ENCODE measurements at regions not wholly inside any gene's neighbourhood (a gene's known extent, or its start where the extent isn't known, plus 50 kb on each side); places are given as distances from the start of the nearest gene placed in this dataset.

DNA sequence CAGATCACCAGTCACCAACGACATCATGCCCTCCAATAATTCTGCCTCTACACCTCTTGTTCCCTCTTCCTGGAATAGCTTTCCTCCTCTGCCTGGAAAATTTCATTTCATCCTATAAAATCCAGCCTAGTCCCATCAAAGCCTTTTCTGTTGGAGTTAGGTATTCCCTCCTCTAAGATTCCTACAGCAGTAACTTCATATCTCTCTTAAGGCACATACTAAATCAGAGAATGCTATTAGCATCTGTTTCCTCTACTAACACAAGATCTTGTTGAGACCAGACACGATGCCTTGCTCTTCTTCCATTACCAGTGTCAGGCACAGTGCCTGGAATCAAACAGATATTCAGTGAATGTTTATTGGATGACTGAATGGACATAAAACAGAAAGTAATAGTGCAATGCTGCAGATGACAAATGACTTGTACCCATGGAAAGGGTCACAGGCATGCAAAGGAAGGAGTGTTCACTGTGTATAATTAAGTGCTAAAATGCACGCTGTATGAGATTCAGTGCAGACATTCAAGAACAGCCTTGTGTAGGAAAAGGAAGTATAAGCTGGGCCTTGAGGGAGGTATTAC, 342.0 kb upstream of the ACVR2A start:
- DNase-seq (ENCODE audit: low spot score): no peak

DNA sequence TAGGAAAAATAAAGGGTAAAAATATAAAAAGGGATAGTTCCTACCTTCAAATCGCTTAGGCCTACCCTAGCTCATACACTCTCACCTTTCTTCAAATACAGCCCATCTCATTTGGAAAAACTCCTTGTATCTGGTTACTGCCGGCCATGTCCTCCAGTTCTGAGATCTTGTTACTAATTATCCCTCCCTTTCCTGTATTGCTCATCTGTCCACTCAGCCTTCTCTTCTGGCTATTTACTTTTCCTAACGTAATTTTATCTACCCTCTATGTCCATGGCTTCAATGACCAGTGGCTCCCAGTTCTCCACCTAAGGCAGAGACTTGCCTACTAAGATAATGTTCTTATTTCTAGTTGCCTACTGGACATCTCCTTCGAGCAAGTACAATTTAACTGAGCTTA, 342.9 kb upstream of the ACVR2A start:
- no peak for DNase-seq (ENCODE audit: low spot score)

DNA sequence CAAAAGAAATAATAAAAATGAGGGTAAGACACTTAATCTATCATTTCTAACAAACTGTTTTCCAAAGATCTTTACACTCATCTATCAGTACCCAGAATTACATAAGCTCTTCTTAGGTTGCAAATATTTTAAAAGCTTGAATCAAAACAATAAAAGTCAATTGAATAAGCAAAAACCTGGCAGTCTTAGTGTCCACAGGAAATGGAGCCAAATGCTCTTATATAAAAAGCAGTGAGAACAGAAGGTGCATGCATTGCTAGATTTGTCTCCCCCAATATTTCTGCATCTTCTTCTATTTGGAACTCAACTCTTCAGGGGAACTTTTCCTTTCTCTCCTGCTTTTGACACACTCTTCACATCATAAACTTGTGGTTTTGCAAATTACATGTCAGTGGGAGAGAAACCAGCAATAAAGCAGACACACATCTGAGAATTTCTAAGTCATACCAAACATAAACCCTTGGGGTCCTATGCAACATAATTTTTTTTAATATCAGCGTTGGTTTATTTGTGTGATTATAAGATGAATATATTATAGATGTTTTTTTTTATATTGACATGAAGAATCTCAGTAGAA, 343.9 kb upstream of the ACVR2A start:
- DNase-seq (ENCODE audit: low spot score): no peak

DNA sequence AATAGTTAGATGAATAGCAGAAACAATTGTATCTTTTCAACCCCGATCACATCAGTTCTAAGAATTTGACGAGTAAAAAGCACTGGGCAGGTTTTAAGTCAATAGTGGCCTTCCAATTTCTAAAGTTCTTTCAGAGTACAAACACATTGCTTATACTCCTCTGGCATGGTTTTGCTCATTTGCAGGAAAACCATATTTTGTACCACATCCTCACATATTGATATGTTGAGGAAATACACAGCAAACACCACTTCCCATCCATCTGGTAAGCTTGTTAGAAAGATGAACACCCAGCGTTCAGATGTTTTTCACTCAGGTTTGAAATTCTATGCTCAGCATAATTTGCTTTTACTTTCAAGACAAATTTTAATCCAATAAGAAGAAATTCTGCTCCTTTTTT, 344.6 kb upstream of the ACVR2A start:
- DNase-seq (ENCODE audit: low spot score): no peak

DNA sequence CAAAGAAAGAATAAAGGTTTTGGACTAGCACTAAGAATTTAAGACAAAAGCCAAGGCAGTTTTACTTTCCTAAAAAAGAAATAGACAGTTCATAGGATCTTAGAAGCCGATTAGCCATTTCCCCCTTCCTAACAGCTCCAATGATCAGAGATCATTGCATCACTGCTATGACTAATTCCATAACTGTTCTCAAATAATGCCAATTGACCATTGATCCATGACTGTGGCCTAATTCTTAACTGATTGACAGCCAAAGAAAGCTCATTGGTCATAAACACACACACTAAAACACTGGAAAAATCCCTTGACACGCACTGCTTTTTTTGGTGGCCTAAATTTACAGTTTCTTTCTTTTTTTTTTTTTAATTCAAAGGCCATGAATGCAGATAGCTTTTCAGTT, 345.0 kb upstream of the ACVR2A start:
- no peak for DNase-seq (ENCODE audit: low spot score)

DNA sequence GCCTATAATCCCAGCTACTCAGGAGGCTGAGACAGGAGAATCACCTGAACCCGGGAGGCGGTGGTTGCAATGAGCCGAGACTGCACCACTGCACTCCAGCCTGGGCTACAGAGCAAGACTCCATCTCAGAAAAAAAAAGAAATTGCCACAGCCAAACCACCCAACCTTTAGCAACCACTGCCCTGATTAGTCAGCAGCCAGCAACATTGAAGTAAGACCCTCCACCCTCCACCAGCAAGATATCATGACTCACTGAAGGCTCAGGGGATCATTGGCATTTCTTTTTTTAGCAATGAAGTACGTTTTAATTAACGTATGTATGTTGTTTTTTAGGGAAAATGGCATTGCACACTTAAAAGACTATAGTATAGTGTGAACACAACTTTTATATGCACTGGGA, 349.1 kb upstream of the ACVR2A start:
- DNase-seq (ENCODE audit: low spot score): no peak

DNA sequence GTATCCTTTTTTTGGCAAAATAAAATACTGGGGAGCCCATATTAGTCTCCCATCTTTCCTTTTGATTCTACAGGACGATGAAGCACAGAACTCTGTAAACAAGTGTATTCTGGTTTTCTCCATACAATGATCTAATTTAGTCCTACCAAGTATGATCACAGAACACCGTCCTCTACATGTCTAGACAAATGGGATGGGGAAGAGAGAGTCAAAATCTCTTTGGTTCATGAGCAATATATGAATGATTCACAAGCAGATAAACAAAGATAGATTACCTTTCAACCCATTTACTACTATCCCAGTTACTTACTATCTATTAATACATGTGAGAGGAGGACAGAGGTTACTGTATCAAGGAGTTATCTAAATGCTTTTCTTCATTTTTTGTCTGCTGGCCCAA, 352.4 kb upstream of the ACVR2A start:
- no peak for DNase-seq (ENCODE audit: low spot score)

DNA sequence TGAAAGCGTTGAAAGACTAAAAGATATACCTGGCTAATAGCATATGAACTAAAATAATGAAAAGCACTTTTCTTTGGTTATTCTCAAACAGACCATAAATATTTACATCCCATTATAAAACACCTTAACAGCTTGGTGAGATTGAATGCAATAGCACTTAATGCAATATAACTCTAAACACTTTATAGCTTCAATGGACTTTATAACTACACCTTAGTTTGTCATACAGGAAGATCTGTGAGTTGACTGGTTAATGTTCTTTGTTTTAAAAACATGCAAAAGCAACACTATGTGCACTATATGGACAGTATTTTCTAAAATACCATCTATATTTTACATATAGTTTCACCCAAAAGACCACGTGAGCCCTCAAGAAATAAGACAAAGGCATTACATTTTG, 353.3 kb upstream of the ACVR2A start:
- DNase-seq (ENCODE audit: low spot score): no peak

DNA sequence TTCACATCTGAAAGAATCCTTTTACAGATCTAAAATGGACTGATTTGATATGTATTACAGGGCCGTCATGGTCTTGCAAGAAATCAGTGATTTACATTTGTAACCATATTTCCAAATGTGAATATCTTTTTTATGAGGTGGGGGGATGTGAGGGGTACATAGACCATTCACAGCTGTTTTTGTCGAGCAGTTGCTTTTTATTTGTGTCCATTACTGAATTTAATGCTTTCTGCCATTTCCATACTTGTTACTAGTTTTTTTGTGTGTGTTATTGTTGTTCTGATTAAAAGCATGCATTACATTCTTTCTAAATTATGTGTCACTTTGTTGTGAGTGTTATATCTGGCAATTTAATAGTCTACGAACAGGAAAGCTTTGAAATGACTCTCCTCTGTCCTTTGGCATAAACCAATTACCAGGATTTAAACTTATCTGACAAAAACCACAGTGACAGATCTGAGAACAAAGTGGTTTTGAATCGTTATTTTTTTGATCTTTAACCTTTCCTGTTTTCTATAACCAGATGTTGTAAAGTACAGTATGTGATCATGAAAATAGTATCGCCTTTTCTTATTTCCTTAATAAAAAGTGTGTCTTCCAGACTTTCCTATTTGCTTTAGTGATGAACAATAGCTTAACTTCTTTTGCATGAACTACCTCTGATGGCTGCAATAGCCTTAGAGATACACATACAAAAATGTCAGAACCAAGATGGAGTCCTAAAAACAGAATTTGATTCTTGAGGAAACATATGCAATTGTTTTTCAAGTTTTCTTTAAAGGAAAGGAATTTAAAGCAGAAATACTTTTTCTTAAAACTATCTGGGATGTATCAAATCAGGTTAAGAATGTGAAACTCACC, 354.2 kb upstream of the ACVR2A start:
- no peak for DNase-seq (ENCODE audit: low spot score)

DNA sequence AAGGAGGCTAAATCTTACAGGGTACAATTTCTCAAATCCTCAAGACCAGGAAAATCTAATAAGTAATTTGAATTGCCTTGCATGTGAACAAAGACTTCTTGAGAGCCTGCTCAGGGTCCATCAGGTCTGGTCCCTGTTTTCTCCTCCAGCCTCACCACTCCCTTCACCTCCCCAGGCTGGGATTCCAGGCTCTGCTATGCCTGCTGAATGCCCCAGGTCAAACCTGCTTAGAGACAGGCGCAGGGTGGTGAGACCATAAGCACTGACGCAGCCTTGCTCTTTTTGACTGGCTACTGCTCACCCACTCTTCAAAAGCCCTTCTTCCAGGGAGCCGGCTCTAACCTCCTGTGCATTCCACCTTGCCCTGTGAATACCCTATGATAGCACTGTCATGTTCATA, 356.4 kb upstream of the ACVR2A start:
- no peak for DNase-seq (ENCODE audit: low spot score)

DNA sequence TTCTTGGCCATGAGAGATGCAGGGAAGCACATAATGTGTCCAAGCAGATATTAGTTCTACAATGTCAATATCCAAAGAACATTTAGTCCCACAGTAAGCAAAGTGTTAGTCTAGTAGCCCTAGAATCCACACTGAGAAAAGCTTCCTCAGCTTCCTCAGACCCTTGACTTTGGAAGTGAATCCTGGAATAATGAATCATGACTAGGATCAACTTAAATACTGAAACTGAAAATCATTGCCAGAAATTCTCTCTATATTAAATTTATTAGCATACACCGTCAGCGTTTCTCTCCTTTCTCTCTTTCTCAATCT, 356.9 kb upstream of the ACVR2A start:
- no peak for DNase-seq (ENCODE audit: low spot score)

DNA sequence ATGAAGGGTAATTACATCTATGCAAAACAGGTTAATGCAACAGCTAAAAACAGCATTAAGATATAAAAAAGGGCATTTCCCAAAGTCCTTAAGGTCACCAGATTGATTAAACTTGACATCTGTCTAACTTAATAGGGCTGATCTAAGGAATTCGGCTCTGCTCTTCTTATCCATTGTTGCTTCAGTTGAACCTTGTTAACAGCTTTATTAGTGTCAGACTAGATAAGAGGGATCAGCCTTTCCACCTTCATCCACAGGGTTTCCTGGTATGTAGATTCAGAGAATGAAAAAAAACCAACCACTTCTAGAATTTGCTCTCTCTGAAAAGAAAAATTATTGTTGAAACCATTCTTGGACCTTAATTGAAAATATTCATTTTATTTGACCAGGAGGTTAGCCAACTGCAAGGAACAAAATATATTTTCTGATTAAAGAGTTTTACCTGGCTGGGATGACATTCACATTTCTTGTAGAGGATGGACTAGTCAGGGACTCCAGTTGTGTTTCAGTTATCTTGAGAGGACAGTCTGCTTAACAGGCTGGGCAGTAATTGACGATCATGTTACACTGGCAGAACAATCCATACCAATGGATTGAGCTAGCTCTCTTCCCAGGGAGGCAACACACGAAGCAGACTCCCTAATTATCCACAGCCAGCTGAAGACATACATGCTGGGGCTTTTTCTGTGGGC, 357.4 kb upstream of the ACVR2A start:
- DNase-seq (ENCODE audit: low spot score): no peak

DNA sequence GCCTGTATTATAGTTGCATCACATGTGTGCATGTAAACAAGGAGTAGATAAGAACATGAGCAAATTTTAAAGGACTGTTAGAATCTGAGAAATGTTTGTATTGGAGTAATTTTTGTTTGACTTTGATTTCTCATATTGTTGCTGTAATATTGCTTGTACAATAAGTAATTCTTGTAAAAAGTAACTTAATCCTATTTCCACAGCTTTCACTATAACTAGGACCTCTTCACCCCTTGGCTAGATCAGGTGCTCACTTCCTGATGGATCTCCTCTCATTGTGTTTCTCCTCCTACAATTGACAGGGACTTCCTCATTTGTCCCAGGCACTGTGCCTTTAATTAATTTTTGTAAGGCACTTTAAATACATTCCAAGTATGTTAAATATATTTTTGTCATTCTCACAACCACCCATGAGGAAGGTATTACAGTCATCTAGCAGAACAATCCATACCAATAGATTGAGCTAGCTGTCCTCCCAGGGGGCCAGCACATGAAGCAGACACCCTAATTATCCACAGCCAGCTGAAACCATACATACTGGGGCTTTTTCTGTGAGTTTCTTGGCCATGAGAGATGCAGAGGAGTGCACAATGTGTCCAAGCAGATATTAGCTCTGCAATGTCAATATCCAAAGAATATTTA, 359.5 kb upstream of the ACVR2A start:
- DNase-seq (ENCODE audit: low spot score): no peak

DNA sequence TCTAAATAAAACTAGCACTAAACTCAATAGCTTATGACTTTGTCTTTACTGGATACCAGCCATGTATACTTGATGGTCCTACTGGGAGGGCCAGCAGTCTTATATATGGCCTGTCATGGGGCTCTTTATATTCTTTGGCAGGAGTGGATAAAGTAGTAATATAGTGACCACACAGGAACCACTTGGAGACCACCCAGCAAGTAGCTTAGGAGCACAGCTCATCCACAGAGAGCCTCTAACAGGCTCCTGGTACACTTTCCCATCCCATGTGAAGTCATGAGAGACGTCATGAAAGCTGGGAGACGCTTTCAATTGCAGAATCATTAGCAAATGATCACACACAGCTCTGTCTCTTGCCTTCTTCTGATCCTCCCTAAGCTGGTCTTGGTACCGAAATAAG, 360.9 kb upstream of the ACVR2A start:
- no peak for DNase-seq (ENCODE audit: low spot score)

DNA sequence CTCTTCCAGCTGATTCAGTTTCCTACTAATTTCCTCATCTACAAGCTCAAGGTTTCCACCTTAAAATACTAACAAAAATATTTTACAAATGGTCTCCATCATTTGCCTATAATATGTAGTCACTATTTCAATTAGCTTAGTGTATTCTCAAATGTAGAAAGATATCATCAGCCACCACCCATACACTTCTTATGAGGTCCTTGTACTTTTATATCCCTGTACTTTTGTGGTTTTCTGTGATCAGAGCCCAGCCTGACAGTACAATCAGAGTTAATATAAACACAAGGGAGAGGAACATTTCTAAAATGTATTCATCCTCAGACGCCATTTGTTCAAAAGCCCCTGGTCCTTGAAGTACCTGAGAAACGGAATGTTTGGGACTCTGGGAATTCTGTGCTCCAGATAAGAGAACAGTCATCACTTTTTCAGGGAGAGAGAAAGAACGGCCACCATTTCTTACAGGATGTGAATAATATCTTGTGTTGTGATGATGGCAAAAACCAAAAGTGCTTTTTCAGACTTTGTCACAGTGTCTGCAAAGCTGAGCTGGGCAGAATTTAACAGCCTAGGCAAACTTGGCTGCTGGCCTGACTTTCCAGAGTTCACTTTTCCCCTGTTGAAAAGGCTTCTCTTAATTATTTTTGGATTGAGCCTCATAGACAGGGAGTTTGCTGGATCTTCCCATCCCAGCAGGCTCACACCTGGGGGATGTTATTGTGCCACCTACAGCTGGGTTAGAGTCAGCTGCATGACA, 361.7 kb upstream of the ACVR2A start:
- DNase-seq (ENCODE audit: low spot score): no peak

DNA sequence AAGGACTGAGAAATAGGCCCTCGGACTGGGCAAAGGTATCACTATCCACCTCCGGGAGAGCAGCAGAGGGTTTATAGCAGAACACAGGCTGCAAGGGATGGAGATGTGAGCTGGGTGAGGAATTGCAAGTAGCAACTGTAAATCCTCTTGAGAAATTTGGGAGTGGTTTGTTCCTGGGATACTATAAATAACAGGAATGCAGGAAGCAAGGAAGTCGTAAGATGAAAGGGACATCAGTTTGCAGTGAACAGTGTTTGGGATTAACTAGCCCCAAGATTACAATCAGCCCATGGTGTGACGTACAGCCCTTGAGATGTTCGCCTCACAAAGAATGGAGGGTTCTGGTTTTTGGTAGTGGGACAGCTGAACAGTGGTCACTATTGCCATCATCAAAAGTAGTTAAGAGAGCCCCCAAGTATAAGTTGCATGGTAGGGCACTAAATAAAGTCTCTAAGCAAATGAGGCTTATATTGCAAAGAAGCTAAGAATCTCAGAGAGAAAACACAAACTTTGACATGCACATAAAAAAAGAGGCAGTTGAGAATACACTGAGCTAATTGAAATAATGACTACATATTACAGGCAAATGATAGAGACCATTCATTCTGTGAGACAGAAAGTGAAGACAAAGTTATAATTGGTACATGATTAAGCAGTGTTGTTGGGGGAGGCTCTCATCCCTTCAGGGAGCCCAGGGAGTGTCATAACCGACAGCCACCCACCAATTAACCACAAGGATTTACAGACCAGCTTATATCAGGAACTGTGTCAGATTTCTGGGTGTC, 362.5 kb upstream of the ACVR2A start:
- no peak for DNase-seq (ENCODE audit: low spot score)

DNA sequence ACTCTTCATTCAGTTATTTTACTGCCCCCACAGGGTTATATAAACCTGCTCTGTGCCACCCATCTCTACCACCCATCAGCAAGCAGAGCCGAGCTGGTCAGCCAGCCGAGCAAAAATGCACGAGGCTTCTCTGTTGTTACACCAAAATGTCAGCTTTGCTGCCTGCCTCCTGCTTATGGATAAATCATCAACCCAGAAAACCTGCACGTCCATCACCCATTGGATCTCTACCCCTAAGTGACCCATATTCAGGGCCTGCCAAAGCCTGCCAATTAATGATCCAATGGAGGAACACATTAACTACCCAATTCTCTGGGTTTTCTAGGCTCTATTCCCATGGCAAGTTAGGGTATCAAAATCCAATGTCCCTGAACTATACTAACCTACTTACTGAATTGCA, 365.5 kb upstream of the ACVR2A start:
- no peak for DNase-seq (ENCODE audit: low spot score)

DNA sequence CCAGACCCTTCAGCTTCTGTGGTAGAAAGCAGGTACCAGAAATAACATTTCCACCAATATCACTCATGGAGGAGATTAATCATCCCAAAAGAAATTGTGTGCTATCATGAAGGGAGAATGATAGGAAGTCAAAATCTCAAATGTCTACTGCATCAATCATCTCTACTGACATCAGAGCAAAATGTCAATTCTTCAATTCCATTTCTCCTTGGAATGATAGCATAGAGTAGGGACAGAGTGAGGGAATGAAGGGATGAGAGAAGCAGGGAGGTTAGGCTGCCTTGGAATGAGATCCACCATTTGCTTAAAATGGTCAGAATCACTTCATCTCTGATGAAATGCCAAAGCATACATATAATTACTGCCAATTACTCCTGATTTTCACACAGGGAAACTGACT, 371.8 kb upstream of the ACVR2A start:
- DNase-seq (ENCODE audit: low spot score): no peak

DNA sequence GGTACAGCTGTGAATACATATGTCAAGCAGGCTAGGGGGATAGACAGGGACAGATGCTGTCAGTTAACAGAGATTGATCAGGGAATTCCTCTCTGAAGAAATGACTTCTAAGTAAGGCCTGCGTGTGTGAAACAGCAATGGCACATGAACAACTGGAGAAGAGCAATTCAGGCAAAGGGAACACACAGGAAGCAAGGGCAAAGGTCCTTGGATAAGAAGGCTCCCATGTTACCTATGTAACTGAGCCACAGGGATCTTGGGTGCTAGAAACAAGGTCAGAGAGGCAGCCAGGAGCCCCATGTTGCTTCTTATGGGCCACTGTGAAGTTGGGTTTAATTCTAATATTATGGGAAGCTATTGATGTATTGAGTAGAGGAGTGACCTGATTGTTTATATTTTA, 373.7 kb upstream of the ACVR2A start:
- no peak for DNase-seq (ENCODE audit: low spot score)

DNA sequence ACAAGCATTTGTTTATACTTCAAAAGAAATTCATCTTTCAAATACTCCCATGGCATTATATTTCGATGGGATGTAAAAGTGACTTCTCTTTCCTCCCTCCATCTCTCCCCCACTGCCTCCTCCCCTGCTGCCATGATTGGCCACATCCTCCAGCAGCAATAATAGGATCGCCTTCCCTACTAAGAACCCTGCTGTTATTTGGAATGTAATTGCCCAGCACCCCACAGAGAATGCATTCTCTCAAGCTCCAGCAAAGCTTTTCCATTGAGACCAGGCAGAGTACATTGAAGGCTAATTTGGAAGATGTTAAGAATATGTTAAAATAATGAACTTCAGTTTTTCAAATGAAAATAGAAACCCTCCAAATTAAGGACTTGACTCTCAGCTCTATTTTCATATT, 375.4 kb upstream of the ACVR2A start:
- DNase-seq (ENCODE audit: low spot score): no peak

DNA sequence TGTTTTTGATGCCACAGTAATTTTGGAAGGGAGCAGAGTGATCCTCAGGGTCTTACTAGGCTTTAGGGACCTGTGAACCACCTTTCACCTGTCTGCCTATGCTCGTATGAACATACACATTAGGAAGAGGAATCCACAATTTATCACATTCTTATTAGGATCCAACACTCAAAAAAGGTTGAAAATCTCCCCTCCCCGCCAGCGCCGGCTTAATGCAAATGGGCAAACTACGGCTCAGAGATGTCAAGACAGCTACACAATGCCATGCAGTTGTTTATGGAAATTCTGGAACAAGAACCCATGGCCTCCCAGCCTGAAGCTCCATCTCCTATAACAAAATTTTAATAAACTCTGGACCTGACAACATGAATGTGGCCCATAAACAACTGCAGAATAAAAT, 375.9 kb upstream of the ACVR2A start:
- no peak for DNase-seq (ENCODE audit: low spot score)
